Omental fat pad (tissue), 3 donors: ENCODE measurements at regions not wholly inside any gene's neighbourhood (a gene's known extent, or its start where the extent isn't known, plus 50 kb on each side); places are given as distances from the start of the nearest gene placed in this dataset.

Experiments
- ATAC-seq: fragments of 150-250 bp; one replicate; pipeline ENCODE4 v1.9.1; 2016; ENCODE audit warnings: mild to moderate bottlenecking, moderate library complexity; ENCODE audit not compliant: low FRiP score
- DNase-seq: peaks from one replicate; pipeline ENCODE4 v3.0.0-alpha.2; 2019; ENCODE audit warnings: low spot score
- CTCF ChIP-seq, 3 donors: fragments of 450-650 bp; IDR thresholded peaks; one replicate each; pipeline ENCODE4 v1.5.1; 2016 to 2017; ENCODE audit warnings: antibody characterized with exemption in 3 of 3, mild to moderate bottlenecking in 3 of 3, moderate library complexity in 2 of 3

- ATAC-seq = no peak
- TF ChIP-seq CTCF (IDR thresholded peaks at IDR 0.05) = no peak
These were observed 132.3 kb downstream of the TINAG start for GRCh38 chr6:54440549-54440948.

GRCh38 chr6:54441020-54441419 is 132.8 kb downstream of the TINAG start:
- ATAC-seq (no peak), DNase-seq (no peak)
- no peak for TF ChIP-seq CTCF (IDR thresholded peaks at IDR 0.05)

More at GRCh38 chr6:54440549-54440948, 132.3 kb downstream of the TINAG start:
- no peak for DNase-seq

DNA sequence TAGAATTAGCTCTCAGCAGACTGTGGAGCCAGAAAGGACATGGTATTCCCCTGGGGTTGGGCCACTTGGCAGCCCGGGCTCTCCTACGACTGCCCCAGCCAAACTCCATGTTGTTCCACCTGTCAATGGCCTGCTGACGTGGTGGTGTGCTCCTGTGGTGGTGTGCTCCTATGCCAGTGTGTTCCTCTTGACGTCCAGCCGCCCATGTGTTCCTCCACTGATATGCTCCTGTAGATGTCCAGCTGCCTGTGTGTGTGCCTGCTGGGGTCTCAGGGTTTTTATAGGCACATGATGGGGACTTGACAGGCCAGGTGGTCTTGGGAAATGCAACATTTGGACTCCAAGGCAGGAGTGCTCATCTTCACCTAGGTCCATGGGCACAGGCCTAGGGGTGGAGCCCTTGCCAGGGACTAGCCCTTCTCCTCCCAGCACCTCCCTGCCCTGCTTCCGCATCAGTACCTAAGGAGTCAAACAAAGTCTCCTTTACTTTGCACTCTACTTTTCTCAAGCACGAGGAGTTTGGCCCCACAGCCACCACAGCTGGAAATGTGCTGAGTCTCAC is 133.5 kb downstream of the TINAG start:
- no peak for DNase-seq
- no peak for ATAC-seq
- no peak for TF ChIP-seq CTCF (IDR thresholded peaks at IDR 0.05)

GRCh38 chr6:54445207-54445606 is 137.0 kb downstream of the TINAG start:
- DNase-seq = no peak
- TF ChIP-seq CTCF (IDR thresholded peaks at IDR 0.05) = no peak
- ATAC-seq = no peak

GRCh38 chr6:54448617-54449016 is 140.4 kb downstream of the TINAG start:
- no peak for ATAC-seq

GRCh38 chr6:54451516-54451915 is 143.3 kb downstream of the TINAG start:
- no peak for TF ChIP-seq CTCF (IDR thresholded peaks at IDR 0.05)
- ATAC-seq (no peak), DNase-seq (no peak)

More at GRCh38 chr6:54448617-54449016, 140.4 kb downstream of the TINAG start:
- TF ChIP-seq CTCF (IDR thresholded peaks at IDR 0.05) = no peak
- DNase-seq = no peak

DNA sequence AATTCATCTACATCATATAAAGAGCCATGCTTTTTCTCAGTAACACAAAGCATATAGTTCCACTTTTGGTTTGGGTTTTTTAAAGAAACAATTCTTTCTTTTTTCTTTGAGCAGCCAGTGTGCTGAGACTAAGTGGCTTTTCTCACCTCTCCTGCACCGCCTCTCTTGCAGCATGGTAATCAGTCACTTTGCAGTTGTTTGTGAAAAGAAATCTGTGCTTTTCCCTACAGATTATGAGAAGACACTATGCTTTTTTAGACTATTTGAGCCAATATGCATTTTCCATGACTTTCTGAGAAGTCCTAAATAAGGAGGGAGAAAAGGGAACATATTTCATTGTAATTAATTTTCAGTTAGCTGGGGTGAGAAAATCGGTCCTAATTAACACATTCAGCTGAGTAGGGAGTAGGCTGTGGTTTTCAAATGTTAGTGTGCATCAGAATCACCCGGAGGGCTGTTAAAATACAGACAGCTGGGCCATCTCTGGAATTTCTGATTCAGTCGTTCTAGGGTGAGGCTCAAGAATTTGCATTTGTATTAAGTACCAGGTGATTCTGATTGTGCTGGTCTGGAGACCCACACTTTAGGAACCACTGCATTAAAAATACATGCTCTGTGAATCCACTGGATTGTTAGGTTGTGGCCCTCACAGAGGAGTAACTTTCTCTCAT is 155.2 kb downstream of the TINAG start:
- TF ChIP-seq CTCF (IDR thresholded peaks at IDR 0.05) = no peak
- DNase-seq (no peak), ATAC-seq (no peak)
